ENCODE measurements at regions not wholly inside any gene's neighbourhood (a gene's known extent, or its start where the extent isn't known, plus 50 kb on each side); places are given as distances from the start of the nearest gene placed in this dataset.

DNA sequence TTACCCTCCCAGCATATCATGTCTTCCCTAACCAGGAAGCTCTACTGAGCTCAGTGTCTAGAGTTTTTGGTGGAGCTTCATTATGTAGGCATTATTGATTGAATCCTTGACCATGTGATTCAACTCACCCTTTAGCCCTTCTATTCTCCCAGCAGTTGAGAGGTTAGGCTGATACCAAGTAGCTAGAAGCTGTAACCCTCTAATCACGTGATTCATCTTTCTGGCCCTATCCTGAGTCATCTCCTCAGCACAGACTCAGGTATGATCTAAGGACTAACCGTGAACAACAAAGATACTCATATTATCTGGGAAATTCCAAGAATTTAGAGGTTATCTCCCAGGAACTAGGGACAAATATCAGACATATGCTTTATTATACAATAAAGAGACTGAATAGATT lies 625.5 kb downstream of the JRKL start:
- TF ChIP-seq, protein P1, sequence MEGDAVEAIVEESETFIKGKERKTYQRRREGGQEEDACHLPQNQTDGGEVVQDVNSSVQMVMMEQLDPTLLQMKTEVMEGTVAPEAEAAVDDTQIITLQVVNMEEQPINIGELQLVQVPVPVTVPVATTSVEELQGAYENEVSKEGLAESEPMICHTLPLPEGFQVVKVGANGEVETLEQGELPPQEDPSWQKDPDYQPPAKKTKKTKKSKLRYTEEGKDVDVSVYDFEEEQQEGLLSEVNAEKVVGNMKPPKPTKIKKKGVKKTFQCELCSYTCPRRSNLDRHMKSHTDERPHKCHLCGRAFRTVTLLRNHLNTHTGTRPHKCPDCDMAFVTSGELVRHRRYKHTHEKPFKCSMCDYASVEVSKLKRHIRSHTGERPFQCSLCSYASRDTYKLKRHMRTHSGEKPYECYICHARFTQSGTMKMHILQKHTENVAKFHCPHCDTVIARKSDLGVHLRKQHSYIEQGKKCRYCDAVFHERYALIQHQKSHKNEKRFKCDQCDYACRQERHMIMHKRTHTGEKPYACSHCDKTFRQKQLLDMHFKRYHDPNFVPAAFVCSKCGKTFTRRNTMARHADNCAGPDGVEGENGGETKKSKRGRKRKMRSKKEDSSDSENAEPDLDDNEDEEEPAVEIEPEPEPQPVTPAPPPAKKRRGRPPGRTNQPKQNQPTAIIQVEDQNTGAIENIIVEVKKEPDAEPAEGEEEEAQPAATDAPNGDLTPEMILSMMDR (IDR thresholded peaks at IDR 0.05; ENCODE audit: low read depth, low read length): no peak
- no peak for TF ChIP-seq EZH2phosphoT487 (IDR thresholded peaks at IDR 0.05; ENCODE audit: low read depth)

Data from OCI-LY3 (cell line).